Liver (tissue), 3 donors: ENCODE measurements at regions not wholly inside any gene's neighbourhood (a gene's known extent, or its start where the extent isn't known, plus 50 kb on each side); places are given as distances from the start of the nearest gene placed in this dataset.

Experiments
- EGR1 ChIP-seq, 2 donors: IDR thresholded peaks; 2 replicates each; pipeline ENCODE4 v1.6.1; 2016 to 2018; ENCODE audit warnings: antibody characterized with exemption in 2 of 2, low read depth in 2 of 2
- GABPA ChIP-seq, 2 donors: IDR thresholded peaks in 1 of 2; conservative IDR thresholded peaks in 1 of 2; 2 replicates each; pipeline ENCODE4 v1.6.1; 2016; ENCODE audit warnings: antibody characterized with exemption in 2 of 2, mild to moderate bottlenecking in 1 of 2, moderate library complexity in 1 of 2
- MAX ChIP-seq: IDR thresholded peaks from 2 replicates; pipeline ENCODE4 v1.6.1; 2016; ENCODE audit warnings: antibody characterized with exemption
- NR2F2 ChIP-seq: IDR thresholded peaks from 2 replicates; pipeline ENCODE4 v1.6.1; 2016; ENCODE audit warnings: antibody characterized with exemption
- RAD21 ChIP-seq, 2 donors: IDR thresholded peaks; 2 replicates each; pipeline ENCODE4 v1.6.1; 2016; ENCODE audit warnings: antibody characterized with exemption in 2 of 2, mild to moderate bottlenecking in 2 of 2
- SP1 ChIP-seq: IDR thresholded peaks from 2 replicates; pipeline ENCODE4 v1.6.1; 2018; ENCODE audit warnings: antibody characterized with exemption, mild to moderate bottlenecking
- TAF1 ChIP-seq: conservative IDR thresholded peaks from 2 replicates; pipeline ENCODE4 v1.6.1; 2016; ENCODE audit warnings: antibody characterized with exemption, mild to moderate bottlenecking
- YY1 ChIP-seq: IDR thresholded peaks from 2 replicates; pipeline ENCODE4 v1.6.1; 2016; ENCODE audit warnings: antibody characterized with exemption, mild to moderate bottlenecking
- TF ChIP-seq, protein P1 (sequence below): fragments of 150-350 bp; IDR thresholded peaks from 2 replicates; pipeline ENCODE4 v1.5.1; 2017; ENCODE audit warnings: improper control_type of control experiment, low read depth, low read length; ENCODE audit not compliant: missing input control
- TF ChIP-seq, protein P2 (sequence below): IDR thresholded peaks from 2 replicates; pipeline ENCODE4 v1.6.1; 2016; ENCODE audit warnings: antibody characterized with exemption
- donor health status: healthy.
- donor health status: healthy.

DNA sequence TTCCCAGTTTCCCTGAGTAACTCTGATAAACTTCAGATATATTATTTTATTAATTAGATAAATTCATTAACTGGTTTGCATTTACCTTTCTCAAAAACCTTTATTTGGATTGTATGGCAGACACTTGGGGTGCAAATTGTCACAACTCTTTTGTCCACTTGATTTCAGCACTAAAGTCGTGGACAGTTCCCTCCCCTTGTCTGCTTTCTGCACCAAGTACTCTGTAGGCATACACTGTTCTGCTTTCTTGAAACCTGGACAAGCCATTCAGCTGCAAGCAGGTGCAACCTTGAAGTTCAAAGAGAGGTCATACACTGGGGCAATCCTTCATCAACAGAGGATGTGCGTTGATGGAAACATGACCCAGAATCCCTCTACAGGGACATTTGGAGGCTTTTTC is 162.9 kb downstream of the ARL5B start:
- TF ChIP-seq, protein P1, sequence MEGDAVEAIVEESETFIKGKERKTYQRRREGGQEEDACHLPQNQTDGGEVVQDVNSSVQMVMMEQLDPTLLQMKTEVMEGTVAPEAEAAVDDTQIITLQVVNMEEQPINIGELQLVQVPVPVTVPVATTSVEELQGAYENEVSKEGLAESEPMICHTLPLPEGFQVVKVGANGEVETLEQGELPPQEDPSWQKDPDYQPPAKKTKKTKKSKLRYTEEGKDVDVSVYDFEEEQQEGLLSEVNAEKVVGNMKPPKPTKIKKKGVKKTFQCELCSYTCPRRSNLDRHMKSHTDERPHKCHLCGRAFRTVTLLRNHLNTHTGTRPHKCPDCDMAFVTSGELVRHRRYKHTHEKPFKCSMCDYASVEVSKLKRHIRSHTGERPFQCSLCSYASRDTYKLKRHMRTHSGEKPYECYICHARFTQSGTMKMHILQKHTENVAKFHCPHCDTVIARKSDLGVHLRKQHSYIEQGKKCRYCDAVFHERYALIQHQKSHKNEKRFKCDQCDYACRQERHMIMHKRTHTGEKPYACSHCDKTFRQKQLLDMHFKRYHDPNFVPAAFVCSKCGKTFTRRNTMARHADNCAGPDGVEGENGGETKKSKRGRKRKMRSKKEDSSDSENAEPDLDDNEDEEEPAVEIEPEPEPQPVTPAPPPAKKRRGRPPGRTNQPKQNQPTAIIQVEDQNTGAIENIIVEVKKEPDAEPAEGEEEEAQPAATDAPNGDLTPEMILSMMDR: no peak
- no peak for TF ChIP-seq EGR1 (IDR thresholded peaks at IDR 0.05; ENCODE audit: low read depth in 2 of 2)
- no peak for TF ChIP-seq MAX
- TF ChIP-seq, protein P2, sequence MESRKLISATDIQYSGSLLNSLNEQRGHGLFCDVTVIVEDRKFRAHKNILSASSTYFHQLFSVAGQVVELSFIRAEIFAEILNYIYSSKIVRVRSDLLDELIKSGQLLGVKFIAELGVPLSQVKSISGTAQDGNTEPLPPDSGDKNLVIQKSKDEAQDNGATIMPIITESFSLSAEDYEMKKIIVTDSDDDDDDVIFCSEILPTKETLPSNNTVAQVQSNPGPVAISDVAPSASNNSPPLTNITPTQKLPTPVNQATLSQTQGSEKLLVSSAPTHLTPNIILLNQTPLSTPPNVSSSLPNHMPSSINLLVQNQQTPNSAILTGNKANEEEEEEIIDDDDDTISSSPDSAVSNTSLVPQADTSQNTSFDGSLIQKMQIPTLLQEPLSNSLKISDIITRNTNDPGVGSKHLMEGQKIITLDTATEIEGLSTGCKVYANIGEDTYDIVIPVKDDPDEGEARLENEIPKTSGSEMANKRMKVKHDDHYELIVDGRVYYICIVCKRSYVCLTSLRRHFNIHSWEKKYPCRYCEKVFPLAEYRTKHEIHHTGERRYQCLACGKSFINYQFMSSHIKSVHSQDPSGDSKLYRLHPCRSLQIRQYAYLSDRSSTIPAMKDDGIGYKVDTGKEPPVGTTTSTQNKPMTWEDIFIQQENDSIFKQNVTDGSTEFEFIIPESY: no peak
- no peak for TF ChIP-seq YY1
- TF ChIP-seq NR2F2: no peak
- no peak for TF ChIP-seq TAF1
- no peak for TF ChIP-seq GABPA (IDR thresholded peaks at IDR 0.05 in 1 of 2, conservative IDR thresholded peaks at IDR 0.05 in 1 of 2)
- TF ChIP-seq RAD21 (IDR thresholded peaks at IDR 0.05): no peak
- TF ChIP-seq SP1: no peak
